ENCODE measurements at regions not wholly inside any gene's neighbourhood (a gene's known extent, or its start where the extent isn't known, plus 50 kb on each side); places are given as distances from the start of the nearest gene placed in this dataset.

GRCh38 chr5:101580591-101580990 is 677.5 kb upstream of the ST8SIA4 start:
- TF ChIP-seq POLR2A (IDR thresholded peaks at IDR 0.05) (no peak), CTCF (IDR thresholded peaks at IDR 0.05) (no peak)

Data from testis (tissue), 2 donors.